PC-9 (cell line): ENCODE measurements at regions not wholly inside any gene's neighbourhood (a gene's known extent, or its start where the extent isn't known, plus 50 kb on each side); places are given as distances from the start of the nearest gene placed in this dataset.

Experiments
- EZH2 ChIP-seq: fragments of 200-600 bp; sonication (generic); IDR thresholded peaks from 2 replicates; pipeline ENCODE4 v1.8.0; 2017; ENCODE audit warnings: antibody characterized with exemption, low read depth
- TF ChIP-seq, protein P1 (sequence below): fragments of 200-600 bp; sonication (generic); conservative IDR thresholded peaks from 2 replicates; pipeline ENCODE4 v1.6.1; 2017; ENCODE audit warnings: mixed run types, antibody characterized with exemption, mild to moderate bottlenecking, moderate library complexity

DNA sequence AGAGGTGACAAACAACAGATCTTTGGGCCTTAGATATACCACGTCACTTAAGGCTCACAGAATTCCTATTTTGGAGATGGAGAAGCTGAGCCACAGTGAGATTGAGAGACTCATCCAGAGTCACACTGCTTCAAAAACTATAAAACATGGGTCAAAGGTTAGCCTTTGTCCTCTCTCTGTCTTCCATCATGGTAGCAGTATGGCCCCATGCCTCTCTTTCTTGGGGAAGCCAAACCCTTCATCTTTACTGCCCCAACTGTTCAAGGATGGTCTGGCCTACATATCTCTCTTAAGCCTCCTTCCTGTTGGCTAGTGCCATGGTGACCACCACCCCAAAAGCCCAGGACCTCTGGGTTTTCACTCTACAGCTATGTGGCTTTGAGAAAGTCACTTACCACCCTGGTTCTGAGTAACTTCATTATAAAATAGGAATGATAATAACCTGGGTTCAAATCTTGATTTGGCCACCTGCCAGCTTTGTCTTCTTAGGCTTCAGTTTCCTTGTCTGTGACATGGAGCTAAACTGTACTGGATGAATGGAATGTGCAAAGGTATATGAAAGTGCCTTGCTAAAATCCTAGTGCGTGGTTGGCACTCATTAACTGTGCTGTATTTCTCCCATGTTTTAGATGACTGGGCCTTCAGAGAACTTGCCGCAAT, 85.9 kb upstream of the JUN start:
- TF ChIP-seq, protein P1, sequence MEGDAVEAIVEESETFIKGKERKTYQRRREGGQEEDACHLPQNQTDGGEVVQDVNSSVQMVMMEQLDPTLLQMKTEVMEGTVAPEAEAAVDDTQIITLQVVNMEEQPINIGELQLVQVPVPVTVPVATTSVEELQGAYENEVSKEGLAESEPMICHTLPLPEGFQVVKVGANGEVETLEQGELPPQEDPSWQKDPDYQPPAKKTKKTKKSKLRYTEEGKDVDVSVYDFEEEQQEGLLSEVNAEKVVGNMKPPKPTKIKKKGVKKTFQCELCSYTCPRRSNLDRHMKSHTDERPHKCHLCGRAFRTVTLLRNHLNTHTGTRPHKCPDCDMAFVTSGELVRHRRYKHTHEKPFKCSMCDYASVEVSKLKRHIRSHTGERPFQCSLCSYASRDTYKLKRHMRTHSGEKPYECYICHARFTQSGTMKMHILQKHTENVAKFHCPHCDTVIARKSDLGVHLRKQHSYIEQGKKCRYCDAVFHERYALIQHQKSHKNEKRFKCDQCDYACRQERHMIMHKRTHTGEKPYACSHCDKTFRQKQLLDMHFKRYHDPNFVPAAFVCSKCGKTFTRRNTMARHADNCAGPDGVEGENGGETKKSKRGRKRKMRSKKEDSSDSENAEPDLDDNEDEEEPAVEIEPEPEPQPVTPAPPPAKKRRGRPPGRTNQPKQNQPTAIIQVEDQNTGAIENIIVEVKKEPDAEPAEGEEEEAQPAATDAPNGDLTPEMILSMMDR = no peak
- TF ChIP-seq EZH2 = no peak
